ENCODE measurements at regions not wholly inside any gene's neighbourhood (a gene's known extent, or its start where the extent isn't known, plus 50 kb on each side); places are given as distances from the start of the nearest gene placed in this dataset.

- in situ Hi-C loops (cut with MboI; ENCODE audit: low sequenced_read_pairs in 4 of 4) (no loop called here), intact Hi-C loops (cut with DNase I; ENCODE audit: low total_unique reads) (no loop called here)
- Histone ChIP-seq H3K4me1 (no peaks in the 10 kb centered on the region), H3K9me3 (no peaks in the 10 kb centered on the region), H3K27me3 (no peaks in the 10 kb centered on the region), H3K4me3 (no peak overlapping the region), H3K36me3 (no peaks in the 10 kb centered on the region), H3K27ac (no peak overlapping the region)
- TF ChIP-seq POLR2A (IDR thresholded peaks at IDR 0.05) (no peak), CTCF (IDR thresholded peaks at IDR 0.05 in 4 of 5, conservative IDR thresholded peaks at IDR 0.05 in 1 of 5) (no peak)
- DNase-seq (no peak), ATAC-seq (no peak)
Measured at GRCh38 chr2:22198381-22199283, 1074.9 kb downstream of the TDRD15 start.

- no peaks in the 10 kb centered on the region for H3K36me3 ChIP-seq
- H3K27ac ChIP-seq: no peak overlapping the region
- no peak for DNase-seq
- H3K4me3 ChIP-seq: no peak overlapping the region
- H3K27me3 ChIP-seq: no peaks in the 10 kb centered on the region
- ATAC-seq: no peak
- no peaks in the 10 kb centered on the region for H3K9me3 ChIP-seq
- no peaks in the 10 kb centered on the region for H3K4me1 ChIP-seq
- intact Hi-C loops (cut with DNase I; ENCODE audit: low total_unique reads) (no loop called here), in situ Hi-C loops (cut with MboI; ENCODE audit: low sequenced_read_pairs in 4 of 4) (no loop called here)
- TF ChIP-seq POLR2A (IDR thresholded peaks at IDR 0.05): no peak
- TF ChIP-seq CTCF (IDR thresholded peaks at IDR 0.05 in 4 of 5, conservative IDR thresholded peaks at IDR 0.05 in 1 of 5): no peak
Measured at GRCh38 chr2:22199994-22200393, 1076.2 kb downstream of the TDRD15 start.

GRCh38 chr2:22209545-22209944 lies 1085.8 kb downstream of the TDRD15 start:
- TF ChIP-seq POLR2A (IDR thresholded peaks at IDR 0.05) (no peak), CTCF (IDR thresholded peaks at IDR 0.05 in 4 of 5, conservative IDR thresholded peaks at IDR 0.05 in 1 of 5) (no peak)
- intact Hi-C loops (cut with DNase I; ENCODE audit: low total_unique reads) (no loop called here), in situ Hi-C loops (cut with MboI; ENCODE audit: low sequenced_read_pairs in 4 of 4) (no loop called here)
- no peaks in the 10 kb centered on the region for H3K9me3 ChIP-seq
- no peak for ATAC-seq
- H3K27me3 ChIP-seq: no peaks in the 10 kb centered on the region
- DNase-seq: no peak
- no peaks in the 10 kb centered on the region for H3K4me1 ChIP-seq
- no peak overlapping the region for H3K4me3 ChIP-seq
- H3K36me3 ChIP-seq: no peaks in the 10 kb centered on the region
- H3K27ac ChIP-seq: no peak overlapping the region

- ATAC-seq: no peak
- Histone ChIP-seq H3K9me3 (no peaks in the 10 kb centered on the region), H3K27me3 (no peaks in the 10 kb centered on the region), H3K27ac (no peak overlapping the region), H3K4me1 (no peaks in the 10 kb centered on the region), H3K4me3 (no peak overlapping the region), H3K36me3 (no peaks in the 10 kb centered on the region)
- DNase-seq: no peak
- intact Hi-C loops (cut with DNase I; ENCODE audit: low total_unique reads): no loop called here
- TF ChIP-seq POLR2A (IDR thresholded peaks at IDR 0.05): no peak
- no peak for TF ChIP-seq CTCF (IDR thresholded peaks at IDR 0.05 in 4 of 5, conservative IDR thresholded peaks at IDR 0.05 in 1 of 5)
- in situ Hi-C loops (cut with MboI; ENCODE audit: low sequenced_read_pairs in 4 of 4): no loop called here
Measured at GRCh38 chr2:22213237-22213636, 1089.5 kb downstream of the TDRD15 start.

All from gastrocnemius medialis (tissue), 4 donors.